T-helper 2 cell treated with Interferon-gamma antibody and Interleukin-4, amounts not matched to agents 100 ng/mL and 5 ng/mL, for 36 hours (primary cell): ENCODE measurements at regions not wholly inside any gene's neighbourhood (a gene's known extent, or its start where the extent isn't known, plus 50 kb on each side); places are given as distances from the start of the nearest gene placed in this dataset.
"Not testable (repeated sequence)": the region's sequence is repeated elsewhere in the genome, so short reads cannot be mapped to it uniquely, and the experiment has no call there.

ENCODE experiments used
- intact Hi-C: fragments of 100-400 bp; cut with micrococcal nuclease; formaldehyde crosslinking; loops from one replicate; pipeline ENCODE4 v1.15.1; 2023

DNA sequence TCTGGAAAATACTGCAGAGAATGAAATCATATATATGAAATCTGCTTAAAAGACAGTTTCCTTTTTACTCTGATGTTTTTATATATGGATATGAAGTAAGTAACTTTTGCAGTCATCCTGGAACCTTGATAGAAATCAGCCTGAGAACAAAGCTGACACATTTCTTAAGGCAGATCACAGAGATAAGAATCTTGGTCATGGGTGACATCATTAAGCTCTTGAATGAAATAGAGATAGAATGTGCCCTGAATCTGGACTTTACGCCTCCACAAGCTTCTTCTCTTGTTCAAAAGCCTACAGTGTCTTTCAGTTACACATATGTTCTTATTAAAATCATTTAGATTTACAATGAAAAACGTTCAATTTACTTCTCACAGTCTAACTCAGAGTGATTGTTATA lies 319.1 kb upstream of the CNTNAP2 start:
- intact Hi-C loops: no loop called here

- intact Hi-C loops: no loop called here
Measured at GRCh38 chr7:145795132-145795531, 321.5 kb upstream of the CNTNAP2 start.

DNA sequence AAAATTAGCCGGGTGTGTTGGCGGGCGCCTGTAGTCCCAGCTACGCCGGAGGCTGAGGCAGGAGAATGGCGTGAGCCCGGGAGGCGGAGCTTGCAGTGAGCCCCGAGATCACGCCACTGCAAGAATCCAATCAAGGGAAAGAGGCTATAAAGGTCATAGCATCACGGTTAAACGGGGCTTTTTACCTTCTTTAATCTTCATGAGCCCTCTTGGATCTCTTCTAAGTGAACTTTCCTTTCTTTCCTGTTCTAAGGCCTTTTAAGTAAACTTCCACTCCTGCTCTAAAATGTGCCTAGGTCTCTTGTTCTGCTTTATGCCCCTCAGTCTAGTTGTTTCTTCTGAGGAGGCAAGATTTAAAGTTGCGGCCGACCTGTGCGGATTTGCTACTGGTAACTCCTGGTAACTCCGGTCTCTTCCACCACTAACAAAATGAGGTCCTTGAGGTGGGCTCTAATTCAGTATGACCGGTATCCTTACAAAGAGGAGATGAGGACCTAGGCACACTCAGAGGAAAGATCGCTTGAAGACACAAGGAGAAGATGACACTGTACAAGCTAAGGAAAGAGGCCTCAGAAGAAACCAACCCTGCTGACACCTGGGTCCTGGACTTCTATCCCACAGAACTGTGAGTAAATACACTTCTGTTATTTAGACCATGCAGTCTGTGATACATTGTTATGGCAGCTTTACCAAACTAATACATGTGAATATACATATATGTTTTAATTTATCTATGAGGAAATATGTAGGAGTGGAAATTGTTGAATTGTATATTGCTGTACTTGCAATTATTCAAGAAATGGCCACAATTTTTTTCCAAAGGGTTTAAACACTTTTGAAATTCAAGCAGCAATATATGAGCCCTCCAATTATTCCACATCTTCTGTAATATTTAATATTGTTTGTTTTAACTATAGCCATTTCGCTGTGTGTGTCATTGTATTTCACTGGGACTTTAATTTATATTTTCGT lies 331.5 kb upstream of the CNTNAP2 start:
- intact Hi-C loops: no loop called here

- intact Hi-C loops: not testable (repeated sequence)
Measured at GRCh38 chr7:145781388-145781787, 335.2 kb upstream of the CNTNAP2 start.

DNA sequence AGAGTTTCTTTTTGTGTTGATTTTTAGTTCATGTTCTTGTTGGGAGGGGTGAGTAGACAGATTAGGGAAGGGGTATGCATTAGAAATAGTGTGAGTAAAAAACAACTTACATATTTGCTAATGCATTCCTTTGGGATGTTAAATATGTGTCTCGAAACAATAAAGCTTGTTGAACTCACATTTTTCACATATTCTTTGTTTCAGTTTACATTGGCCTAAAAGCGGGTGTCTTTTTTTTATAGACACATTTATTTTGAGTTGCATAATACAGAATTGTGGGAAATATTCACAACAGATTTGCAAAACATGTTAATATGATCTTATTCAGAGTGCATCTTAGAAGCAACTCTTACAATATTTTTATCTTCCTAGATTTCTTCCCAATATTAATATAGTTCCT lies 337.5 kb upstream of the CNTNAP2 start:
- intact Hi-C loops: no loop called here

DNA sequence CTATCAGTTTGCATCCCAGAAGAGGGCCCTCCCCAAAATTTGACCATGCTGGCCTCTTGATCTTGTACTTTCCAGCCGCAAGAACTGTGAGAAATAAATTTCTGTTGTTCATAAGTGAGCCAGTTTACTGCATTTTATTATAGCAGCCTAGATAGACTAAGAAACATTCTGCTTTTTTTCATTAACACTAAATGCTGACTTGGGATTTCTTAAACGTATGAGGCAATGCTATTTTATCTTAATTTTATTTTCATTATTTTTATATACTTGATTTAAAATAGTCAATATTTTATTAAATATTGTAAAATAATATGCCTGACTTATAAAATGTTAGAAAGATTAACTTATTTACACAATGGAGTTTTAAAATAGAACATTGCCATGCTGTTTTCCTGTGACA lies 341.8 kb upstream of the CNTNAP2 start:
- intact Hi-C loops: no loop called here

- intact Hi-C loops: no loop called here
Measured at GRCh38 chr7:145753004-145753403, 363.6 kb upstream of the CNTNAP2 start.

DNA sequence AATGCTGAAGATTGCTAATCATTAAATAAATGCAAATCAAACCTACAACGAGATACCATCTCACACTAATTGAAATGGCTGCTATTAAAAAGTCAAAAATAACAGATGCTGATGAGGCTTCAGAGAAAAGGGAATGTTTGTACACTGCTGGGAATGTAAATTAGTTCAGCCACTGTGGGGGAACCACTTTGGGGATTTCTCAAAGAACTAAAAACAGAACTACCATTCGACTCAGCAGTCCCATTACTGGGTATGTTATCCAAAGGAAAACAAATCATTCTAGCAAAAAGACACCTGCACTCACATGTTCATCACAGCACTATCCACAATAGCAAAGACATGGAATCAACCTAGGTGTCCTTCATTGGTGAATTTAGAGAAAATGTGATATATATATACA lies 379.0 kb upstream of the CNTNAP2 start:
- intact Hi-C loops: no loop called here

GRCh38 chr7:145735061-145735460 lies 381.5 kb upstream of the CNTNAP2 start:
- intact Hi-C loops: no loop called here

DNA sequence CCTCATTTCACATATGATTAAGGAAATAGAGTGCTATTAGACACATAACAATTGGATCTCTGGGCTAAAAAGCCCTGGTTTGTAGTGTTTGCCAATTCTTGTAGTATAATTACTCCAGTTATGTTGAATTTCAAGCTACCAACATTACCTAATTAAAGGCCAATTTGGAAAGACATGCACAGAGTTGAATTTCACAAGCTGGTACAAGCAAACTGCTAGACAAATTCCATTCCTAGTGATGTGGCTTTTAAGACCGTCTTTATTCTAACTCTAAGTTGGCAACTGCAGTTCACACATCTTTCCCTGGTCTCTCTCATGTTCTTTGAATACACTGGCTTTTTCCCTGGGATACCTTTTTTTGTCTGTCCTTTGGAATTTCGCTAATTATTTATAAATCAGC lies 384.1 kb upstream of the CNTNAP2 start:
- intact Hi-C loops: no loop called here

- intact Hi-C loops: no loop called here
Measured at GRCh38 chr7:145729691-145730090, 386.9 kb upstream of the CNTNAP2 start.

DNA sequence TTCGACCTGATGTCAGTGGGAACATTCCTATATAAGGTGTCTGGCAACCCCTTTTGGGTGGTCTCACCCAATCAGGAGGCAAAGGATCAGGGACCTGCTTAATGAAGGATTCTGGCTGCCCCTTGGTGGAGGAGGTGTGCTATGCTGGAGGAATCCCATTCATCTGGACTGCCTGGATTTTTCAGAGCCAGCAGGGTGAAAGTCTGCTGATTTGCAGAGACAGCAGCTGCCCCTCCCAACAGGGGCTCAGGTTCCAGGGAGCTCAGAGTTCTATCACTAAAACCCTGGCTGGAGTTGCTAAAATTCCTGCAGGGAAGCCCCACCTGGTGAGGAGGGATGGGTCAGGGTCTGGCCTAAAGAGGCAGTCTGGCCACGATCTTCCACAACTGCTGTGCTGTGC lies 398.5 kb upstream of the CNTNAP2 start:
- intact Hi-C loops: no loop called here

DNA sequence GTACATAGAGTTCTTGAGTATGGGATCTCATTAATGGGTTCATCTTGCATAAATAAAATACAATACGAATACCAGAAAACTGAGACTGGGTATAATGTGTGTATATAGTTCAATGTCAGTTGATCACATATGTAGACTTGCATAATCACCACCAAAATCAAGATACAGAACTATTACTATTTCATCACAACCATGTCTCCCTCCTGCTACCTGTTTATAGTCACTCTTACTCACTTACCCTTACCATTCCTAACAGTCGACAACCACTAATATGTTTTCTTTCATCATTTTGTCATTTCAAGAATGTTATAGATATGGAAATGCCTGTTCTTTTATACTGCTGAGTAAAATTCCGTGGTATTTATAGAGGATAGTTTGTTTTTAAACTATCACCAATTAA lies 416.1 kb upstream of the CNTNAP2 start:
- intact Hi-C loops: no loop called here

DNA sequence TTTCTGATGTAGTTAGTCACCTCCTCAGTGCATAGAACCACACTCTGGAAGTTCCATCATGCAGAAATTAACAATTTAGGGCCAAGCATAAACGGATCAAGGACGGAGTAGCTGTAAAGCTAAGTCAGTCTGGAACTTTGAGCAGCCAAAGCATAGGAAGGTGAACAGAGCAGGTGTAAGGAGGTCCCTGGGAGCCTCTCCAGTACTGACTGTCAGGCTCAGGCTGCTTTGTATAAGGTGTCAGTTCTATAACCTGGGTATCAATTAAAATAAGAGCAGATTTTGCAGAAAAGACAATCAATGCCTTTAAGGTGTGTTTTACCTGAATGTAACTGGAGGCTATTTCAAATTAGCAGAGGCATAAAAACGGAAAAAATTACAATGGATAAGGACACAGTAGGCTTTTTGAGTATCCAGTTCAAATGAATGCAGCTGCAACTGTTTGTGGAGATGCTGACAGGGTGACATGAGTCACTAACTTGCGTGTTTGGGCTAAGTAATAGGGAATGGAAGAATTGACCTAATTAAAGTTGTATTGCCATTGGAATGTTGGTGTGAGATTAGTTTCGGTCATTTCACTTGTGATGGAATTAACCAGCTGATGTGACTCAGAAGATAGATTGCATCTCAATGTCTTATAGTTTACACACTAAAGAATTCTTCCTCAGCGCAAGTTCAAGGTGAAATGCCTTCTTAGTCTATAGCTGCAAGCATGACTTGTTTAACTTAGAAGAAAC lies 417.9 kb upstream of the CNTNAP2 start:
- intact Hi-C loops: no loop called here

GRCh38 chr7:145697412-145698107 lies 419.0 kb upstream of the CNTNAP2 start:
- intact Hi-C loops: not testable (repeated sequence)

- intact Hi-C loops: no loop called here
Measured at GRCh38 chr7:145696071-145696470, 420.5 kb upstream of the CNTNAP2 start.

DNA sequence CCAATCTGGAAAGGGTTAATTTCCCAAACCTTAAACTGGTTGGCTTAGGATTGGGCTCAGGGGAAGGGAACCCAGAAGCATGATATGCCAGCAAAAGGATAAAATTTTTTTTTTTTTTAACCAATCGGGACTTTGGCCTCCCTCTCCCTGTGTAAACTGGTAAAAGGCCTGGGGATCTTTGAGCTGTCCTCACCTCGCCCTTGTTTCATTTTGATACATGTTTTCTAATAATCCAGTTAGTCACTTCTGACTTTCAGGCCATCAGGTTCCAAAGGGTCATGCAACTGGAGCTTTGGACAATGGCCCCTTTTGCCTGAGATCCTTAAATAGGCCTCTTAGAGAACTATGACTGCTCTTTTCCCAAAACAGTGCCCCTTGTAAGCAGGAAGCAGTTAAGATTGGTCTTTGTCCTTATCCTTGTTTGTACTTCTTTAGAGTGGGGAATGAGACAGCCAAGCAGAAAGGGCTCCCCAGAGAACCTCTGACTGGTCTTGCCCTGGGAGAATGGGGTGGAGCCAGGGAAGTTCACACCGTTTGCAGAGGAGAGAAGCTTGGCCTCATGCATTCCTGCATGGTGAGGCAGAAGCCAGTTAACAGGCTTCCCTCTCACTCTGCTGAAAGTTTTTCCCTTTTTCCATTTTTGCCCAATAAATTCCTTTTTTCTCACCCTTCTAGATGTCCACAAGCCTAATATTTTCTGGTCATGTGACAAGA lies 424.2 kb upstream of the CNTNAP2 start:
- intact Hi-C loops: no loop called here

DNA sequence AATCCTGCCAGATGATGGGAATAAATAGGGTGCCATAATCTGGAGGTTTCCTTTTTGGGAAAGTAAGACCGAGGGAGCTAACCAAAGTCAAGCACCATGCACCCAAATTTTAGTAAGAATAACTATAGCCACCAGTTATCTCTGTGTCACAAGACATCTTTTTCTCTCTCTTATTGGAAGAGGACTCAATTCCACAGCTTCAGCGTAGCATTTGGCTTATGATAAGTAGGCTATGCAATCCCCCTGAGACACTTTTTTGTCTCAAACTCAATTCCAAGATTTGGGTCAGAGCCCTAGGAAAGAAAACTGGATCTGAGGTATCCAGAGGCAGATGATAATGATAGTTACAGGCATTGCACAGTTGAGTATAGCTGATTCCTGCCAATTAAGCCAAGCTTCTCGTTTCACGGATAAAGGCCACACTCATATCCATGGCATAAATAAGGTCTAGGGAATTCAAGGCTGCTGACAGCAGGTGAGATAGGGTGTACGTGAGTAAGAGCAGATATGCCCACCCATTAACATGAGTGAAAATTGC lies 425.2 kb upstream of the CNTNAP2 start:
- intact Hi-C loops: no loop called here

DNA sequence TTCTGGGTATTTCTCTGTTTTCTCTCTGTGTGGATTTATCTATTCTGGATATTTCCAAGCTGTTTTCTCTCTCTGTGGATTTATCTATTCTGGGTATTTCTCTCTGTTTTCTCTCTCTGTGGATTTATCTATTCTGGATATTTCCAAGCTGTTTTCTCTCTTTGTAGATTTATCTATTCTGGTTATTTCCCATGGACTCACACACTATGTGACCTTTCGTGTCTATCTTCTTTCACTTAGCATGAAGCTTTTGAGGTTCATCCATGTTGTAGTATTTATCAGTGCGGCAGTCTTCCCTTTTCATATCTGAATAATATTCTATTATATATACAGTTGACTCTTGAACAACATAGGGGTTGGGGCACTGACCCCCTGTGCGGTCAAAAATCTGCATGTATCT lies 435.0 kb upstream of the CNTNAP2 start:
- intact Hi-C loops: no loop called here

DNA sequence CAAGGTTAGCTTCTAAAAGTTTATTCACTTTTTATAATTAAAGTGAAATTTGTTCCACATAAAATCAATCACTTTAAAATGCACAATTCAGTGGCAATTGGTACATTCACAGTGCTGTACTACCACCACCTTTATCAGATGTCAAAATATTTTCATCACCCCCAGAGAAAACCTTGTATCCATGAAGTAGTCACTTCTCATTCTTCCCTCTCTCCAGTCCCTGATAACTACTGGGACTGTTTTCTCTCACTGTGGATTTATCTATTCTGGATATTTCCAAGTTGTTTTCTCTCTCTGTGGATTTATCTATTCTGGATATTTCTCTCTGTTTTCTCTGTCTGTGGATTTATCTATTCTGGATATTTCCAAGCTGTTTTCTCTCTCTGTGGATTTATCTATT lies 435.4 kb upstream of the CNTNAP2 start:
- intact Hi-C loops: no loop called here
